ENCODE measurements at regions not wholly inside any gene's neighbourhood (a gene's known extent, or its start where the extent isn't known, plus 50 kb on each side); places are given as distances from the start of the nearest gene placed in this dataset.
"Not testable (repeated sequence)": the region's sequence is repeated elsewhere in the genome, so short reads cannot be mapped to it uniquely, and the experiment has no call there.

GRCh38 chr7:55265328-55265727 lies 99.8 kb upstream of the LANCL2 start:
- H3K36me3 ChIP-seq (ENCODE audit: control insufficient read depth in 2 of 4, insufficient read depth in 4 of 4, low read length in 3 of 4); H3K79me1 ChIP-seq (ENCODE audit: low read depth, low read length); H2BK120ac ChIP-seq (replicated peaks; ENCODE audit: low read depth, low read length); POLR2A ChIA-PET (ENCODE audit: partially characterized antibody); H3K4me2 ChIP-seq (ENCODE audit: insufficient read depth in 1 of 2, low read depth in 2 of 2, low read length in 2 of 2); H2BK5ac ChIP-seq (ENCODE audit: low read depth, low read length); H3K27ac ChIP-seq (ENCODE audit: low read depth, low read length); H3K18ac ChIP-seq (ENCODE audit: extremely low read depth, low read length); H3K56ac ChIP-seq (replicated peaks; ENCODE audit: insufficient read length, low read depth, low read length); H2BK15ac ChIP-seq (ENCODE audit: low read length); H3K14ac ChIP-seq (ENCODE audit: insufficient read length); H4K91ac ChIP-seq (replicated peaks; ENCODE audit: insufficient read length, low read length); H3K27me3 ChIP-seq (replicated peaks in 1 of 4; ENCODE audit: control insufficient read depth in 3 of 4, extremely low read depth in 1 of 4, insufficient read depth in 3 of 4, low read length in 3 of 4); H3K4me3 ChIP-seq (ENCODE audit: extremely low read depth in 1 of 4, insufficient read depth in 2 of 4, low read depth in 3 of 4, low read length in 4 of 4); H4K20me1 ChIP-seq (replicated peaks in 1 of 2; ENCODE audit: control insufficient read depth in 1 of 2, insufficient read depth in 2 of 2, low read length in 2 of 2); H2AFZ ChIP-seq (ENCODE audit: low read length); H4K5ac ChIP-seq (ENCODE audit: insufficient read length, low read depth, low read length); H3K4ac ChIP-seq (replicated peaks; ENCODE audit: insufficient read length, low read depth, low read length); H2AK5ac ChIP-seq (ENCODE audit: low read depth, low read length); FAIRE-seq; H4K8ac ChIP-seq (ENCODE audit: extremely low read depth, insufficient read depth, low read length); H2BK12ac ChIP-seq (ENCODE audit: low read depth, low read length); H2BK20ac ChIP-seq (ENCODE audit: low read length); H3K4me1 ChIP-seq (replicated peaks in 1 of 4; ENCODE audit: control insufficient read depth in 3 of 4, insufficient read depth in 4 of 4, low read length in 3 of 4); H3K23me2 ChIP-seq (ENCODE audit: low read depth, low read length); H3K9ac ChIP-seq (replicated peaks in 1 of 4; ENCODE audit: extremely low read depth in 1 of 4, low read depth in 3 of 4, low read length in 3 of 4); H3K23ac ChIP-seq (ENCODE audit: insufficient read length); H3K79me2 ChIP-seq (ENCODE audit: control insufficient read depth in 1 of 2, insufficient read depth in 2 of 2, low read length in 2 of 2); H3K9me3 ChIP-seq (ENCODE audit: insufficient read depth in 2 of 2, low read depth in 1 of 2, low read length in 1 of 2): not testable (repeated sequence)
- 93% methylated on average over 8 of the region's 8 CpGs; no CpG with 5 or more reads in 1 of the 2 experiments for WGBS, 2 experiments (ENCODE audit: extremely low coverage in 1 of 2, insufficient coverage in 1 of 2, insufficient read length in 1 of 2, insufficient replicate concordance in 2 of 2, low coverage in 1 of 2, low lambda C conversion rate in 2 of 2, missing lambda C conversion rate in 1 of 2)
- CTCF ChIA-PET (ENCODE audit: partially characterized antibody): interaction anchor here (0.8 to 2.7 kb wide), 3 partner anchors 10 to 158 kb away, joined by 3 to 14 read pairs (median 4); no protein-coding TSS in a partner anchor
- peak in 1 of 2 experiments; percentile 17 for DNase-seq (ENCODE audit: low read depth in 1 of 2, low spot score in 2 of 2)

Measured in H1 (cell line).